ENCODE measurements at regions not wholly inside any gene's neighbourhood (a gene's known extent, or its start where the extent isn't known, plus 50 kb on each side); places are given as distances from the start of the nearest gene placed in this dataset.
"Not testable (repeated sequence)": the region's sequence is repeated elsewhere in the genome, so short reads cannot be mapped to it uniquely, and the experiment has no call there.

DNA sequence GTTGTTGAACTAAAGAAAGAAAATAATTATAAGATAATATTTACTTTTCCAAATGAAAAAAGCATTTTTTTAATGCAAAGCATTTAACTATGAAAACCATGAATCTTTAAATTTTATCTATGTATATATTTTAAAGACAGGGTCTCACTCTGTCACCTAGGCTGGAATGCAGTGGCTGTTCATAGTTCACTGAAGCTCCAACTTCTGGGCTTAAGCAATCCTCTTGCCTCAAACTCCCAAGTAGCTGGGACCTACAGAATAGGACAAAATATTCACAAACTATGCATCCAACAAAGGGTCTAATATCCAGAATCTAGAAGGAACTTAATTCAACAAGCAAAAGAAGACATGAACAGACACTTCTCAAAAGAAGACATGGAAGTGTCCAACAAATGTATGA lies 55.9 kb upstream of the ALB start:
- no peak for DNase-seq

GRCh38 chr4:73347497-73347896 lies 56.6 kb upstream of the ALB start:
- no peak for DNase-seq

DNA sequence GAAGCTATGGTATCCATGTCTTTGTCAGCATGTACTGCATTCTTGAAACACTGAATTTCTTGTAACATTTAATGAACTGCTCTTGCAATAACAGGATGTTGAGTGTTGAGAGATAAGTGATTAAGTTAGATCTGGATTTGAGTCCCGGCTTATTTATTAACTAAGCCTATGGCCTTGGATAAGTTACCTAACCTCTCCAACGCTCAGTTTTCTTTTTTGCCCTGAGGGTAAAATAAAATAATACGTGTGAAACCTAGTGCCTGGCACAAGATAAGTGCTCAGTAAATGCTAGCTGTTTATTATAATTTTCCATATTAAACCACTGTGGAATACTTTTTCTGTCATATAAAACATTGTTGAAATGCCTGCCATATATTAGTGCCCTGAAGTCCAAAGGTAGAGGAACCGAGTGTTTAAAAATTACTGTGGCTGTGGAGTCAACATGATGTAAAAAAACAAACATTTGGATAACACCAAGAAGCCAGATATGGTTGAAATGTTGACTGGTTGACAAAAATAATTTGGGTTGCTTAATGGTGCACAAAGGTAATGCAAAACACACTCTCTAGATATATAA lies 58.6 kb upstream of the ALB start:
- no peak for DNase-seq

DNA sequence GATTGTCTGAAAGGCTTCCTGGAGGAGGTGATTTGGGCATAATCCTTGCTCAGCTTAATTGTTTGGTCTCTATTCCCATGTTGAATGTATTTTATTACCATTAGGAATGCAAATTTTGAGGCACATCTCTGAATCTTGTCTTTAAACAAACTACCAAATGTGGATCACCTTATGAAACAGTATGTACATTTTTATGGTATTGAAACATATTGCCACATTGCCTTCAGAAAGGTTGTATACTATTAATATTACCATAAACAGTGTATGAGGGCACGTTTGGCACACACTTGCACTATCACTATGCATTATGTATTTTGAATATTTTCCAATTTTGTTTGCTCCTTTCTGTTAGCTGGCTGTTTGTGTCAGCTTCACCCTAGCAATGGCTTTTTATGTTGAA lies 60.0 kb upstream of the ALB start:
- DNase-seq, result no peak

DNA sequence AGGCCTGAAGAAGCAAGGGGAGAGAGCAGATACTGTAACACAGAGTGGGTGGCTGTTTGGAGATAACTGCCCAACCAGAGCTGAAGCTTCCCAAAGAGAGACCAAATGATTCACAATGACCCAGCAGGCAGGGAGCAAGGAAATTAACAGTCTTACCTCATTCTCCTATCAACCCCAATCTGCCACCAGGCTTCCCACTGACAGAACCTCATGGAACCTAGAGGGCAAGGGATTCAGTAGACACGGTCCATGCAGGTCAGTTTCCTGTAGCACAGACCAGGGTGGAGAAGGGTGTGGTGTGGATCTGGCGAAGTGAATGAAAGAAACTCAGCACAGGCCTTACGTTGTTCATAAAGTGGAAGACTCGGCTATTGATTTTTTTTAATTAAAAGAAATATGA lies 60.7 kb upstream of the ALB start:
- no peak for DNase-seq

DNA sequence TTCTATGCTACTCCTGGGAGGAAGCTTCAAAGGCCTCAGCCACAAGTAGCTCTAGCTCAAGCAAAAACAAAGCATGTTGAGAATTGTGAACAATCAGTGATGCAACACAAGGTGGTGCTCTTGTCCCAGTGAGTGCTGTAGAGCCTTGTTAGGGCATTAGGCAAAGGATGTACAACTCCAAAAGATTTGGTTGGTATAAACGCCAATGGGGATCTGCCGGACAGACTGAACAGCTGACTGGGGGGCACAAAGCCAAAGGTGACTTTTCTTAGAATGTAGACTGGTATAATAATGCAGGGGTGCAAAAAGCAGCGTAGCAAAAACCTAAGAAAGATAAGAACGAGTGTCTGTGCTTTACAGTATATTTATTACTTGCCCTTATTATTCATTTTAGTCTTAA lies 62.6 kb upstream of the ALB start:
- peak; percentile 14 to 47 for DNase-seq

- DNase-seq, result no peak
Observed at GRCh38 chr4:73340917-73341316, 63.2 kb upstream of the ALB start.

- DNase-seq, result no peak
Observed at GRCh38 chr4:73335679-73336078, 68.4 kb upstream of the ALB start.

GRCh38 chr4:73332012-73332411 lies 72.1 kb upstream of the ALB start:
- not testable (repeated sequence) for DNase-seq

GRCh38 chr4:73329300-73329699 lies 70.7 kb upstream of the ANKRD17 start:
- no peak for DNase-seq

DNA sequence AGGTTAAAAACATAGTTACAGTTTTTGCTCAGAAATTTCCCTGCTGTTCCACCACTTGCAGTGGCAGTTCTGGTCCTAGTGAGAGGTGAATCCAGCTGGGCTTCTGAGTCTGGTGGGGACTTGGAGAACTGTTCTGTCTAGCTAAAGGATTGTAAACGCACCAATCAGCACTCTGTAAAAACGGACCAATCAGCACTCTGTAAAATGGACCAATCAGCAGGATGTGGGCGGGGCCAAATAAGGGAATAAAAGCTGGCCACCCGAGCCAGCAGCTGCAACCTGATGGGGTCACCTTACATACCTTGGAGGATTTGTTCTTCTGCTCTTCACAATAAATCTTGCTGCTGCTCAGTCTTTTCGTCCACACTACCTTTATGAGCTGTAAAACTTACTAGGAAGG lies 67.2 kb upstream of the ANKRD17 start:
- DNase-seq, result not testable (repeated sequence)

- no peak for DNase-seq
Observed at GRCh38 chr4:73317092-73317491, 58.5 kb upstream of the ANKRD17 start.

- DNase-seq, result no peak
Observed at GRCh38 chr4:73315091-73315490, 56.5 kb upstream of the ANKRD17 start.

DNA sequence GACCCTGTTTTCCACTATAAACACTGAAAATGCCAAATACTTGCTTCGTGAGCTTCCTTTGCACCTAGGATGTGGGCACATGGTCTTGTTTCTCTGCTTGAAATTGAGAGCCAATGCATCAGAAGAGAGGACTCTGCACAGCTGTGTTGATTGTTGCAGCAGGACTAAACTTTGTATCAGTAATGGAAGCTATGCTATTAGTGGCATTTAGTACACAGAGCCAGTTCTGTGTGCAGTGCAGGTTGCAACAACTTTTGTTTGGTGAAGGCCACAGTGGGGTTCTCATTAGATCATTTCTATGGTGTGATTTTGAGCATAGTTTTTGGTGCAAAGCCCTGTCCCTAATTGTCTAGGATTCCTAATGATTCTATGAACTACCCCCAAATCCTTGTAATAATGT lies 54.4 kb upstream of the ANKRD17 start:
- DNase-seq, result no peak

- no peak for DNase-seq
Observed at GRCh38 chr4:73311428-73311827, 52.8 kb upstream of the ANKRD17 start.

DNA sequence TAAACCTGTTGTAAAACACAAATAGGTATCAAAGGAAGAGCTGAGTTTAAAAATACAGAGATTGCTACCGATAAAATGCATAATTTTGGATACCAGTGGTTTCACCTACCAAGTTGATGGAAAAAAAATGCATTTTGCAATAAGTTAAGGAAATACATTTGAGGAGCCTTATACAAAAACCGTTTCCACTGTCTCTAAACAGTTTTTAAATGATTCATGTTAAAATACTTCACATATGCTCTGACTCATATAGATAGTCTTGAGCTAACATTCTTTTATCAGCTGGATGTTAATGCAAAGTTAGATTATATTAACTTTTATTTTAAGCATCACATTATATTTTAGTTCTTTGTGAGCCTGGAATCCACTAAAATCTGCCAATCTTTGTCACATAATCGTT lies 50.6 kb upstream of the ANKRD17 start:
- no peak for DNase-seq
